ENCODE measurements at regions not wholly inside any gene's neighbourhood (a gene's known extent, or its start where the extent isn't known, plus 50 kb on each side); places are given as distances from the start of the nearest gene placed in this dataset.
"Not testable (repeated sequence)": the region's sequence is repeated elsewhere in the genome, so short reads cannot be mapped to it uniquely, and the experiment has no call there.

- TF ChIP-seq JUN (IDR thresholded peaks at IDR 0.05; ENCODE audit: low read depth, low read length) (no peak), EGR1 (IDR thresholded peaks at IDR 0.05; ENCODE audit: borderline replicate concordance, low read depth, low read length) (no peak), RFX5 (IDR thresholded peaks at IDR 0.05; ENCODE audit: borderline replicate concordance, low read depth, low read length) (no peak), CTCF (IDR thresholded peaks at IDR 0.05; ENCODE audit: control extremely low read depth in 1 of 3, insufficient read depth in 1 of 3, low read depth in 1 of 3, low read length in 3 of 3) (no peak)
Observed at GRCh38 chr7:29734246-29734731, 72.0 kb upstream of the WIPF3 start (continued).

GRCh38 chr7:29747645-29748245 is 58.6 kb upstream of the WIPF3 start:
- H2BK120ac ChIP-seq (replicated peaks; ENCODE audit: low read depth, low read length); H3K79me1 ChIP-seq (ENCODE audit: low read depth, low read length); H3K9ac ChIP-seq (replicated peaks in 1 of 4; ENCODE audit: extremely low read depth in 1 of 4, low read depth in 3 of 4, low read length in 3 of 4); H3K9me3 ChIP-seq (ENCODE audit: insufficient read depth in 2 of 2, low read depth in 1 of 2, low read length in 1 of 2); H3K23ac ChIP-seq (ENCODE audit: insufficient read length); H3K4me2 ChIP-seq (ENCODE audit: insufficient read depth in 1 of 2, low read depth in 2 of 2, low read length in 2 of 2); H4K91ac ChIP-seq (replicated peaks; ENCODE audit: insufficient read length, low read length); FAIRE-seq; H3K18ac ChIP-seq (ENCODE audit: extremely low read depth, low read length); H2BK15ac ChIP-seq (ENCODE audit: low read length); H3K4ac ChIP-seq (replicated peaks; ENCODE audit: insufficient read length, low read depth, low read length); H3K36me3 ChIP-seq (ENCODE audit: control insufficient read depth in 2 of 4, insufficient read depth in 4 of 4, low read length in 3 of 4); DNase-seq (ENCODE audit: low read depth in 1 of 2, low spot score in 2 of 2); H2AFZ ChIP-seq (ENCODE audit: low read length); H4K5ac ChIP-seq (ENCODE audit: insufficient read length, low read depth, low read length); H3K4me3 ChIP-seq (ENCODE audit: extremely low read depth in 1 of 4, insufficient read depth in 2 of 4, low read depth in 3 of 4, low read length in 4 of 4); H4K20me1 ChIP-seq (replicated peaks in 1 of 2; ENCODE audit: control insufficient read depth in 1 of 2, insufficient read depth in 2 of 2, low read length in 2 of 2); H3K14ac ChIP-seq (ENCODE audit: insufficient read length); H2BK5ac ChIP-seq (ENCODE audit: low read depth, low read length); H3K23me2 ChIP-seq (ENCODE audit: low read depth, low read length); H2AK5ac ChIP-seq (ENCODE audit: low read depth, low read length); H3K27me3 ChIP-seq (replicated peaks in 1 of 4; ENCODE audit: control insufficient read depth in 3 of 4, extremely low read depth in 1 of 4, insufficient read depth in 3 of 4, low read length in 3 of 4); POLR2A ChIA-PET (ENCODE audit: partially characterized antibody); H3K79me2 ChIP-seq (ENCODE audit: control insufficient read depth in 1 of 2, insufficient read depth in 2 of 2, low read length in 2 of 2); H2BK12ac ChIP-seq (ENCODE audit: low read depth, low read length); H4K8ac ChIP-seq (ENCODE audit: extremely low read depth, insufficient read depth, low read length); H2BK20ac ChIP-seq (ENCODE audit: low read length); H3K27ac ChIP-seq (ENCODE audit: low read depth, low read length); H3K56ac ChIP-seq (replicated peaks; ENCODE audit: insufficient read length, low read depth, low read length); H3K4me1 ChIP-seq (replicated peaks in 1 of 4; ENCODE audit: control insufficient read depth in 3 of 4, insufficient read depth in 4 of 4, low read length in 3 of 4): not testable (repeated sequence)
- CTCF ChIA-PET (ENCODE audit: partially characterized antibody) = interaction anchor here (0.5 to 3.2 kb wide), 24 partner anchors 11 to 432 kb away, joined by 3 to 20 read pairs (median 3); no protein-coding TSS in a partner anchor
- WGBS, 2 experiments (ENCODE audit: extremely low coverage in 1 of 2, insufficient coverage in 1 of 2, insufficient read length in 1 of 2, insufficient replicate concordance in 2 of 2, low coverage in 1 of 2, low lambda C conversion rate in 2 of 2, missing lambda C conversion rate in 1 of 2) = 83% methylated on average over 4 of the region's 5 CpGs; no CpG with 5 or more reads in 1 of the 2 experiments
